Stimulated activated effector memory CD8-positive, alpha-beta T cell treated with anti-CD3 and anti-CD28 coated beads, Interleukin-12 subunit alpha, Interleukin-12 subunit beta, amount 100 ng/mL, for 72 hours (primary cell): ENCODE measurements at regions not wholly inside any gene's neighbourhood (a gene's known extent, or its start where the extent isn't known, plus 50 kb on each side); places are given as distances from the start of the nearest gene placed in this dataset.
"Not testable (repeated sequence)": the region's sequence is repeated elsewhere in the genome, so short reads cannot be mapped to it uniquely, and the experiment has no call there.

Source experiments
- ATAC-seq: fragments of 150-1000 bp; cut with Tn5 transposase; 2 replicates; pipeline ENCODE4 v1.10.0; 2021
- DNase-seq, 2 donors: peaks; one replicate each; pipeline ENCODE4 v3.0.0; 2021 to 2022; ENCODE audit warnings: low spot score in 2 of 2
- H3K27ac Mint-ChIP-seq: one replicate; pipeline ENCODE4 v1.8.0; 2022; ENCODE audit warnings: mild to moderate bottlenecking, mixed read lengths
- H3K36me3 Mint-ChIP-seq: one replicate; pipeline ENCODE4 v1.8.0; 2022; ENCODE audit warnings: mild to moderate bottlenecking, mixed read lengths
- H3K4me1 Mint-ChIP-seq: one replicate; pipeline ENCODE4 v1.8.0; 2022; ENCODE audit warnings: mixed read lengths
- H3K4me3 Mint-ChIP-seq: one replicate; pipeline ENCODE4 v1.8.0; 2022; ENCODE audit warnings: mild to moderate bottlenecking, mixed read lengths
- H3K9me3 Mint-ChIP-seq: one replicate; pipeline ENCODE4 v1.8.0; 2022; ENCODE audit warnings: mixed read lengths

DNA sequence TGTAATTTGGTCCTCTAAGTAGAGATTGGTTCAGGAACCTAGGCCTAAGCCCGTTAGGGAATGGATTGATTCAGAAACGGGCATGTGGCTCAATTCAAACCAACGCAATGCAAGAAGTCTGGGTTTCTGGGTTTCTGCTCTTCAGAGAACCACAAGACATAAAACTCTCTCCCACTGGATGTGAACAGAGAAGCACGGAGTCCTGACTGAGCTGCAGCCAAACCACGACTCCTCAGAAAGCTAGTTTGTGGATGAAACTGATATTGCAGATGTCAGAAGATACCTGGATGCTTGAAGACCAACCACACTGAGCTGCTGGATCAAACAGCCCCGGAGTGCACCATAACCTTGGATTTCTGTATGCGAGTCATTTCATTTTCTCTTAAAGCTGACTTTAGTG is 50.0 kb downstream of the SOD2 start:
- ATAC-seq = no peak
- Mint-ChIP-seq H3K4me1 (peaks cover 10% of the 10 kb centered on the region), H3K36me3 (no peaks in the 10 kb centered on the region), H3K4me3 (no peak overlapping the region), H3K9me3 (no peaks in the 10 kb centered on the region), H3K27ac (no peak overlapping the region)
- peak in 1 of 2 donors; percentile 26 for DNase-seq

DNA sequence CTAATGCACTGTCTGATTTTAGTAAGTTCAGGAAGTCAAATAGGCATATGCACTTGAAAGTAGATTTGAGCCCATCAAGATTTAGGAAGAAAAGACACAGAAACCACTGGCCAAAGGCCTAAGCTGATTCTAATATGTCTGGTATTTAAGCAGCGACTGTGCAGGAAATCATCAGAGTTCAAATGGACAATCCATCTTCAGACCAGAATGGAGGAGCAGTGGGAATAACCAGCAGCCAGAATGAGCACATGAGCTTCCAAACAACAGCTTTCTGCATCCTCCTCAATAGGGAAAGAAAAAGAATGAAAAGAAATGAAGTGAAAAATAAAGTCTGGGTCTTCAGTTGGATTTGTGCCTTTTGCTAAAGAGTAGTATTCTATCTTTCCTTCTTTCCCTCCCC is 50.6 kb downstream of the SOD2 start:
- ATAC-seq (no peak), DNase-seq (no peak)
- H3K27ac Mint-ChIP-seq = no peak overlapping the region
- H3K9me3 Mint-ChIP-seq = no peaks in the 10 kb centered on the region
- H3K4me3 Mint-ChIP-seq = no peak overlapping the region
- no peaks in the 10 kb centered on the region for H3K36me3 Mint-ChIP-seq
- H3K4me1 Mint-ChIP-seq = peaks cover 10% of the 10 kb centered on the region

DNA sequence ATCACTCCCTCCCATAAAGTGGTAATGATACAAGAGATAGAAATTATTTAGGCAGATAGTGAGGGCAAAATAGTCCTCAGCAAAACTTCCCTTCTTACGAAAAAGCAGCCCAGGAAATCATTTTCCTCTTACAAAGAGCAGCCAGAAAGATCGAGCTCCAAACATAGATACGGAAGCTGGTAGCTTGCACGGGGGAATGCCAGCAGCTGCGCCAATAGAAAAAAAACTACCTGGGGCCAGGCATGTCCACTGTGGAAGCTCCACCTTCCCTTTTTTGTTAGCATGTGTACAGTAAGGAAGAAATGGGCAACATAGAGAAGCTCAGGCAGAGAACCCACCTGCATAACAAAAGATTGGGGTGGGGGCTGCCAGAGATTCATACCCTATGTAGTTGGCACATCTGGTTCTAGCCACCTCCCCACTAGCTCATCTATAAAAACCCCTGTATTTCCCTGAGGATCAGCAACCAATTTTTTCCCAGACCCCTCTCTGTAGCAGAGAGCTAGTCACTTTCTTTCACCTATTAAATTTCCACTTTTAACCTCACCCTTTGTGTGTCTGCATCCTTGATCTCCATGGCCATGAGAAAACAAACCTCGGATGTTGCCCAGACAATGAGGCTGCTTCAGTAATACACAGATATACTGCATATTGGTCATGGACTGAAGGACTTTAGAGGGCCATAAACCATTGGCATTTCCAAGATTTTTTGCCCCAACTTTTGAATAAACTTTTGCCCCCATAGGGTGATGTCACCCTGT is 52.1 kb downstream of the SOD2 start:
- Mint-ChIP-seq H3K4me1 (no peaks in the 10 kb centered on the region), H3K9me3 (no peaks in the 10 kb centered on the region), H3K36me3 (no peaks in the 10 kb centered on the region), H3K4me3 (no peak overlapping the region), H3K27ac (no peak overlapping the region)
- DNase-seq (peak in 1 of 2 donors; percentile 20), ATAC-seq (no peak)

DNA sequence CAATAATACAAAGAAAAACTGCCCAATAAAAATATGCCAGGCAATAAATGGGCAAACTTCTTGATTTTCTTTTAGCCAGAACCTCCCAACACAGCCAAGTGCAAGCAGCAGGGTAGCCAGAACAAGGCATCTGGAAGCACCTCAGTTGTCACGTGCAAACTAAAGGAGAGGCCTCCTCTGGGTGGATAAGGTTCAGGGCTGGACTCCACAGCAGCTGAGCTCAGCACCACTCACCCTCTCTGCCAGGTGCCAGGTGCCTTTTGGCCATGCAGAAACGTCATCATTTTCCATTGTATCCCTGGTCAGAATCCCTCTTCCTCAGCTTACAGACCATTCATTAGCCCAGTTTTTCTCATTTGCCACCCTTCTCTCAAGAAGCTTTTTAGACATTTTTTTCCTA is 52.7 kb downstream of the SOD2 start:
- DNase-seq (peak in 1 of 2 donors; percentile 30), ATAC-seq (no peak)
- H3K4me1 Mint-ChIP-seq = no peaks in the 10 kb centered on the region
- H3K9me3 Mint-ChIP-seq = no peaks in the 10 kb centered on the region
- no peaks in the 10 kb centered on the region for H3K36me3 Mint-ChIP-seq
- H3K27ac Mint-ChIP-seq = no peak overlapping the region
- no peak overlapping the region for H3K4me3 Mint-ChIP-seq

DNA sequence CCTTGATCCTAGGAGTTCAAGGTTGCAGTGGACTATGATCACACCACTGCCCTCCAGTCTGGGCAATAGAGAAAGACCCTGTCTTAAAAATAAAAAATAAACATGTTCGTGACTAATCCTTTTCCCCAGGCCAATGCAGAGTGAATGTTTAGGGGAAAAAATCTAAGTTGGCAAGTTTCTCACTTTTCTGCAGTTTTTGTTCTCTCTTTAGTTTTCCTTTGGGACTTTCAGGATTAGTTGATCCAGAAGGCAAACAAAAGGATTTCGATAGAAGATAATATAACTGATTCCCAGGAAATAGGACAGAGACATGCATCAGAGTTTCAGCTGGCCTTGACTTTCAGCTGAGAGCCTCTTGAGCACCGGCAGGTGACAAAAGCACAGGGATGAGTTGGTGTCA is 53.3 kb downstream of the SOD2 start:
- Mint-ChIP-seq H3K27ac (no peak overlapping the region), H3K4me3 (no peak overlapping the region), H3K36me3 (no peaks in the 10 kb centered on the region), H3K4me1 (no peaks in the 10 kb centered on the region), H3K9me3 (no peaks in the 10 kb centered on the region)
- ATAC-seq = no peak
- no peak for DNase-seq

DNA sequence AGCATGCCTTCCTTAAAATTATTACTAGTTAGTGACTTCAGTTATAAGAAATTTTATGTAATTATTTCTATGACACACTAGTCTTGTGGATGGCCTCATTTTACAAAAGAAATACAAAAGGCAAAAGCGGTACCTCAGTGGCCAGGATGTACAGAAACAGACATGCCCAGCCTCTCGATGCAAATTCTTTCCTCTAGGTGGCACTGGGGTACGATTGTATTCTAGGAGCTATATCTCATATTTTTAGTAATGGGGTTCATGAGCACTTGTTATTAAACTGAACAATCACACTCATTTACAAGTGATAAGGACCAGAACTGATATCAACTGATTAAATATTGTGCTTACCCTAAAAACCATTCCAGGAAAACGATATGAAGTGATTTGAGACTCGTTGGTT is 59.8 kb downstream of the SOD2 start:
- Mint-ChIP-seq H3K4me3 (no peak overlapping the region), H3K4me1 (no peaks in the 10 kb centered on the region), H3K36me3 (no peaks in the 10 kb centered on the region), H3K9me3 (no peaks in the 10 kb centered on the region), H3K27ac (no peak overlapping the region)
- DNase-seq (no peak), ATAC-seq (no peak)

DNA sequence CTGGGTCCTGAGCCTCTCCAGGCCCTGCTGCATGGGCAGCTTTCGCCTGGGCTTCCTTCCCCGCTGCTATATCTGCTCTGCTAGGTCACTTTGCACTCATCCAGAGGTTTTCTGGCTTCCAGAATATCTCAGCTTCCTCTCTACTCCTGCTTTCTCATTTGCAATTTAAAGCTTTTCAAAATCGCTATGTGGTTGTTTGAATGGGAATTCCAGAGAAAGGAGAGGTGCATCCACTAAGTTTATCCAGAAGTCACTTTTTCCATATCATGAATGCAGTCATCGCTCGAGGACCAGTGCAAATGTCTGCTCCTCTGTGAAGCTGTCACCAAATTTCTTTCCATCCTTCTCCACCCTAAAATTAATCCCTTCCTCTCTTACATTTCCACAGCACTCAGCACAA is 61.2 kb downstream of the SOD2 start:
- H3K4me1 Mint-ChIP-seq = no peaks in the 10 kb centered on the region
- no peak for DNase-seq
- ATAC-seq = no peak
- H3K9me3 Mint-ChIP-seq = no peaks in the 10 kb centered on the region
- no peak overlapping the region for H3K27ac Mint-ChIP-seq
- no peak overlapping the region for H3K4me3 Mint-ChIP-seq
- no peaks in the 10 kb centered on the region for H3K36me3 Mint-ChIP-seq

DNA sequence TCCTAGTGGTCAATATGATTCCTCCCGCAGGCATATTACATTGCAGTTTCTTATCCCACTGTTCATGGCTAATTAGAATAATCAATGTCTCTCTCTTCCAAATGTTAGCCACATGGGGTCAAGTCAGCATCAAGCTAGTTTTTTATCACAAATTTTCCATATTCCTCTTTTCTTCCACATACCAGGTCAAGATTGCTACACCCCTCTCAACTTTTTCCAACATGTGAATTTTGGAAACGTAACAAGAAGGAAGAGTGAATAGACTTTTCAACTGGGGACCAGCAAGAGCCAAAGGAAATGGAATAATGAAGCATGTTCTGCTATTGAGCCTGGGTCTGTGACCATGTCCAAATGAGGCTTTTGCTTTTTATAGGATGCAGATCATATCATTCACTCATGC is 65.1 kb downstream of the SOD2 start:
- H3K9me3 Mint-ChIP-seq = no peaks in the 10 kb centered on the region
- DNase-seq (peak in 1 of 2 donors; percentile 10), ATAC-seq (no peak)
- no peaks in the 10 kb centered on the region for H3K4me1 Mint-ChIP-seq
- H3K4me3 Mint-ChIP-seq = no peak overlapping the region
- no peaks in the 10 kb centered on the region for H3K36me3 Mint-ChIP-seq
- H3K27ac Mint-ChIP-seq = no peak overlapping the region

DNA sequence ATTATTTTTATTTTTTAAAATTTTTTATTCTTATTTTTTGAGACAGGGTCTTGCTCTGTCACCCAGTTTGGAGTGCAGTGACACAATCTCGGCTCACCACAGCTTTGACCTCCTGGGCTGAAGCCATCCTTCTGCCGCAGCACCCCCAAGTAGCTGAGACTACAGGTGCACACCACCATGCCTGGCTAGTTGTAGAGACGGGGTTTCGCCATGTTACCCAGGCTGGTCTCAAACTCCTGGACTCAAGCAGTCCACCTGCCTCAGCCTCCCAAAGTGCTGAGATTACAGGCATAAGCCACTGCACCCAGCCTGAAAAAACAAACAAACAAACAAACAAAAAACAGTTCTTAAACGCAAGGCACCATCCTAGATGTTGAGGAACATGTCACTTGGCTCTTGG is 66.5 kb downstream of the SOD2 start:
- not testable (repeated sequence) for ATAC-seq, H3K27ac Mint-ChIP-seq, H3K4me1 Mint-ChIP-seq, DNase-seq, H3K9me3 Mint-ChIP-seq, H3K4me3 Mint-ChIP-seq, H3K36me3 Mint-ChIP-seq

DNA sequence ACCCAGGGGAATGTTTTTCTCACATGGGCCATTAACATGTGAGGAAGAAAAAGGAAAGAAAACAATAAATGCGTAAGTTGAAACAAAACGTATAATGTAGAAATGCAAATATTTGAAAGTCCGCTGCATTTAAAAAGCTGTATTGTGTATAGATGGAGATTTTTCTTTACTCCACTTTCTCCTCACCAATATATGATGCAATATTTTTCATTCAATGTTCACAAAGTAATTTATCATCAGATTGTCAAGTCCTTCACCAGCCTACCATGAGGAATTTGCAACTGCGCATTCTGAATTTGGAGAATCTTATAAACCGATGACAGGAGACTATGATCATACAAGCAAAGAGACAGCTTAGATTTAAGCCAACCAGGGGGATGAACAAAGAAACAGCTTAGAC is 69.9 kb downstream of the SOD2 start:
- no peak overlapping the region for H3K27ac Mint-ChIP-seq
- ATAC-seq (no peak), DNase-seq (no peak)
- H3K36me3 Mint-ChIP-seq = no peaks in the 10 kb centered on the region
- no peak overlapping the region for H3K4me3 Mint-ChIP-seq
- no peaks in the 10 kb centered on the region for H3K4me1 Mint-ChIP-seq
- H3K9me3 Mint-ChIP-seq = peaks cover under 1% of the 10 kb centered on the region

DNA sequence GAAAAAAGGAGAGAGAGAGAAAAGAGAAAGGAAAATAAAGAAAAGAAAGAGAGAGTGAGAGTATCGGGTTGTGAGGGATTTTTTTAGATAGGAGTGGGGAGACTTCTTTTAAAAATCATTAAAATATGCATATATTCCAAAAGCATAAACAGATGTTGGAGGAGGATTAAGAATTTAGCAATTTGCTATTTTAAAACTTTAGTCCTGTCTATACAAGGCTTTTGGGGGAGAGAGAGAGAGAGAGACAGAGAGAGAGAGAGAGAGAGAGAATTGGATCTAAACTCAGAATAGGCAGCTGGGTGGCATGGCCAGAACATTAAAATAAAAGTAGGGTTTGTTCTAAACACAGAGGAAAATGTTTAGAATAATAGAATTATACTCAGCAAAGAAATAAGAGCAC is 72.1 kb downstream of the SOD2 start:
- Mint-ChIP-seq H3K4me1 (no peaks in the 10 kb centered on the region), H3K27ac (no peak overlapping the region), H3K9me3 (peaks cover 12% of the 10 kb centered on the region), H3K4me3 (no peak overlapping the region), H3K36me3 (no peaks in the 10 kb centered on the region)
- DNase-seq (no peak), ATAC-seq (no peak)

DNA sequence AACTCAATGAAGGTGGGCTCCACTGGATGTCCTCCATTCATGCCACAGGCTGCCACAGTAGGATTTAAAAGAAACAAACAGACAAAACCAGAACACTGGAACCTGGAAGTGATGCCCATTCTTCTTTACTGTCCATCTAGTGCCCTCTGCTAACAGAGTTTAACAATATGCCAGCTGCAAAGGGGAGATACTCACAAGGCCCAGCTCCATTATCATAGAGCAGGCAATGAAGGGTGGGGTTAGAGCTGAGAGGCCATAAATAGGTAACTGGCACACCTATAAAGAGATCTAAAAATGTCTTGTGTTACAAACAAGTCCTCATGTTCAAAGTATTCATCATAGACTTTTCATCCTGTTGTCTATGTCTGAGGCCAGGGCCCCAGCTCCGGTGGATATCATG is 75.6 kb downstream of the SOD2 start:
- DNase-seq = no peak
- Mint-ChIP-seq H3K4me1 (no peaks in the 10 kb centered on the region), H3K4me3 (no peak overlapping the region), H3K36me3 (no peaks in the 10 kb centered on the region), H3K9me3 (peaks cover 15% of the 10 kb centered on the region), H3K27ac (no peak overlapping the region)
- no peak for ATAC-seq

DNA sequence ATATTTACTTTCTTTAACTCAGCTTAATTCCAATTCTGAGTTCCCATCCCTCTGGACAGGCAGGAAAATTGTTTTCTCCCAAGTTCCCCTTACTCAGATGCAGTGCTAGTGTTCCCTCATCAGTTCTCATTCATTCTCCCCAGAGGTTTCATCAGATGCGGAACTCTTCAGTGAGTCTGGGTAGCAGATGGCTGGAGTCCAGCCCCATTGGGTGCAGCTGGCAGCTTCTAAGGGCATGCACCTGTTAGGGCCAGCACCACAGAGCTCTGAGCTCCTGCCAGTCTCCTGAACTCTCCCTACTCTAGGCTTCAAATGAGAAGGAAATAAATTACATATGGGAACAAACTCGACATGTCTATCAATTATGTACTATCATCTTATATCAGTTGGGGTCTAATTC is 76.6 kb downstream of the SOD2 start:
- Mint-ChIP-seq H3K9me3 (peaks cover 15% of the 10 kb centered on the region), H3K4me3 (no peak overlapping the region), H3K4me1 (no peaks in the 10 kb centered on the region), H3K27ac (no peak overlapping the region), H3K36me3 (no peaks in the 10 kb centered on the region)
- ATAC-seq = no peak
- DNase-seq = no peak

DNA sequence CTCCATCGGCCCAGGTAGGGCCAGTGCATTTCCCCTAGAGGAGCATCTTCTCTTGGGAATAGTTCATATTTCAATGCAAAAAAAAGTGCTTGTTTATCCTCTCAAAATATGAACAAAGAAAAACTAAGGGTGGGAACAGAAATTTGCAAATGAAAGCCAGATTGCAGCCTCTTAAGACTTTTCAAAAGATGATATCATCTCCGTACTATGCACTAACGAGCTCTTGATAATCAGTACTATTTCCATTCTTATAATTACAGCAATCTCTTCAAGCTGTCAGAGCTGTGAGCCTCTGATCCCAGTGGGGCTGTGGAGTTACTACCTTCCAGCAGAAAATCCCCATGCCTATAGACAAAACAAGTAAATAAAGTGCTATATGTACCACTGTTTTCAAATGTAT is 77.1 kb downstream of the SOD2 start:
- Mint-ChIP-seq H3K4me1 (no peaks in the 10 kb centered on the region), H3K9me3 (peaks cover 15% of the 10 kb centered on the region), H3K4me3 (no peak overlapping the region), H3K36me3 (no peaks in the 10 kb centered on the region), H3K27ac (no peak overlapping the region)
- DNase-seq (no peak), ATAC-seq (no peak)

DNA sequence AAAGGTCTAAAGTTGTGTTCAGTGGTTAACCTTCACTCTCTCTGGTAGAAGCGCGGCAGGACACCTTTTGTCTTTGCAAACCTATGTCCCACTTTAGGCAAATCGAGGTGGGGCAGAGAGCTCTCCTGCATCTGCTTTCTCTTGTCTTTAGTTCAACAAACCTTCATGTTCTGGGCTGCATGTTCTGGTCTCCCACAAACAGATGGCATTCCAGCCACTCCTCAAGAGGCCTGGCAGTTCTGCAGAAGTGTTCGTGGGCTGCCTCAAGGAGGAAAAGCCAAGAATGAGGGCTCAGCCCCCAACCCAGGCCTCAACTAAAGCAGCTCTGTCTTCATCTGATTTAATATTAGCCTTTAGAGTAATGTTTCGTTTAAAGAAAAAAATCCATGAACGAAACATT is 82.2 kb downstream of the SOD2 start:
- DNase-seq (no peak), ATAC-seq (no peak)
- Mint-ChIP-seq H3K4me3 (no peak overlapping the region), H3K4me1 (no peaks in the 10 kb centered on the region), H3K9me3 (peaks cover 3% of the 10 kb centered on the region), H3K36me3 (no peaks in the 10 kb centered on the region), H3K27ac (no peak overlapping the region)

DNA sequence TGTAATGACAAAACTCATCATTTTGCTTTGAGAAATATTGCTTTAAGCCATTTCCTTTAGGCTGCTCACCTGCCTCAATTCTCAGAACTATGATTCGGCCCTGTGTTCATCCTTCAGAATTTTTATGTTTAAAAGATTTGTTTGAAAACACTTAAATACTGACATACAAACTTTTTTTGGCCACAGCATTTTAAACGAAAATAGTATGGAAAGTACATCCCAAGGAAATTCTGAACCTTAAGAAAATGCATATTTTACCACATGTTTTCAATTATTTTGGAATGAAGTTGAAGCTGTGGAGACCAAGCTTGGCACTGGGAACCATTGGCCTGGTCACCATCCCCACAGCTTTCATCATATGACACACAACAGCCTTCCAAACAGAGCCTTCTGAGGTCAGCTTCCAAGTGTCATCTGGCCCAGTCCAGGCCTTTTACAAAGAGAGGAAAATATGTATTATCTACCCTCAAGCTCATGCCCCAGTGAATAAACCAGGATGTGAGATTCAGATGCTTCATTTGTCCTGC is 83.3 kb downstream of the SOD2 start:
- H3K27ac Mint-ChIP-seq = no peak overlapping the region
- DNase-seq (no peak), ATAC-seq (no peak)
- no peaks in the 10 kb centered on the region for H3K36me3 Mint-ChIP-seq
- H3K9me3 Mint-ChIP-seq = no peaks in the 10 kb centered on the region
- H3K4me3 Mint-ChIP-seq = no peak overlapping the region
- H3K4me1 Mint-ChIP-seq = no peaks in the 10 kb centered on the region
